NOMO-1 treated with DMSO at 0.1 percent for 48 hours (cell line): ENCODE measurements at regions not wholly inside any gene's neighbourhood (a gene's known extent, or its start where the extent isn't known, plus 50 kb on each side); places are given as distances from the start of the nearest gene placed in this dataset.
"Not testable (repeated sequence)": the region's sequence is repeated elsewhere in the genome, so short reads cannot be mapped to it uniquely, and the experiment has no call there.

Experiments
- DNase-seq: peaks from one replicate; lab custom pipeline; 2025; ENCODE audit not compliant: unreplicated experiment; lab: John Stamatoyannopoulos, UW

DNA sequence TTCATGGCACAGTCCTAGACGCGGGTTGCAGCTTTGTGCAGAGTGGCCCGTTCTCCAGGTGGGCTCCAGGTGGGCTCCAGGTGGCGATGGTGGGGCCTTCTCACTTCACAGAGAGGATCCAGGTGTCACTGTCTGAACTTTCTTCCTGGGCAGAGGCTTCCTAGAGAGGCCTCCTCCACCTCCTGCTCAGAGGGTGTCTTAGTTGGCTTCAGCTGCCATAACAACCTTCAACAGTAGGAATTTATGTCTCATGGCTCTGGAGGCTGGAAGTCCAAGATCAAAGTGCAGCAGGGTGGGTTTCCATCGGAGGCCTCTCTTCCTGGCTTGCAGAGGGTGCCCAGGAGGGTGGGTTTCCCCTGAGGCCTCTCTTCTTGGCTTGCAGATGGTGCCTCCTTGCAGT is 125.1 kb downstream of the GLRX3 start:
- DNase-seq, result no peak

DNA sequence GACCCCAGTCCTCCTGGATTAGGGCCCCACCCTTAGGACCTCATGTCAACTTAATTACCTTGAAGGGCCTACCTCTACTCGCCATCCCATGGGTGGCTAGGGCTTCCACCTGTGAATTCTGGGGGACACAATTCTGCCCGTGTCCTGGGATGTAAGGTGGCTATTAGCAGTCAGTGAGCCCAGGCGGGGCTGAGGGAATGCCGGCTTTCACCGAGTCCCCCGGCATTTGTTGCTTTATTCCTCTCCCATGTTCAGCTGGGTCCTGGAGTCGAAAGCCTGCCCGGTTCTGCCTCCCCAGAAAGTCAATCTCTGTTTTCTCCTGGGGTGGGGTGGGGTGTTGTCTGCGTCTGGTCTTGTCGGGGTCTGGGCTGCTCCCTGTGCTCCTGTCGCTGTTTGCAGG is 125.6 kb downstream of the GLRX3 start:
- no peak for DNase-seq

DNA sequence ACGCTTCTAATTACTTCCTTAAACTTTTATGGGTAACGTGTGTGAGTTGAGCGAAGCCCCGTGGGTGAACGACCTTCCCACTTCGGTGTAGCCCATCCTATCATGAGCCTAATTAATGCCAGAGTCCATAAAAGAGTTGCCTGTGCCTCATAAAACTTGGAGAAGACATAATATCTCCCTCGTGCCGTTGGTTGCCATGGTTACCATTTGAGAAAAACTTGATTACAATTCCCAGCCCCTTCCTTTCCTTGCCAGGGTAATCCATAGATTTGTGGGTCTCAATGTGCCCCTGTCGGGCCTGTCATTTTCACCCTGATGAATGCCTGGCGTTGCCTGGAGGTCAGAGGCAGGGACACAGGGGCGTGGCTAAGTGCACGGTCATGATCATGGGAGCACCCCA is 127.1 kb downstream of the GLRX3 start:
- DNase-seq, result no peak

DNA sequence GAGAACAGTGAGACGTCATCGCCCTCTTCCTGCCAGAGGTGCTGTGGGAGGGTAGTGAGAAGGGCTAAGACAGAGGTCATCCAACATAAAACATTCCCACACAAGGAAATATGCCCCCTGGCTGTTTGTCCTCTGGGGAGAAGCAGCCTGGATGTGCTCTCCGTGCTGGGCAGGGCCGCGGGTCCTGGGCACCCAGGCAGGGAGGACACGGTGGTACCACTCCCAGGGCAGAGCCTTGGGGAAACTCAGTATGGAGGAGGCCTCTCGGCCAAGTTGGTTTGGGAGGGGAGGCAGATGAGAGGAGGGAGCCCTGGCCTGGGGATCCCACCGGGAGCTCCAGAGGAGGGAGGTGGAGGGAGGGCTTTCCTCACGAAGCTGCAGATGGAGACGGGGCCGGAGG is 129.4 kb downstream of the GLRX3 start:
- no peak for DNase-seq

DNA sequence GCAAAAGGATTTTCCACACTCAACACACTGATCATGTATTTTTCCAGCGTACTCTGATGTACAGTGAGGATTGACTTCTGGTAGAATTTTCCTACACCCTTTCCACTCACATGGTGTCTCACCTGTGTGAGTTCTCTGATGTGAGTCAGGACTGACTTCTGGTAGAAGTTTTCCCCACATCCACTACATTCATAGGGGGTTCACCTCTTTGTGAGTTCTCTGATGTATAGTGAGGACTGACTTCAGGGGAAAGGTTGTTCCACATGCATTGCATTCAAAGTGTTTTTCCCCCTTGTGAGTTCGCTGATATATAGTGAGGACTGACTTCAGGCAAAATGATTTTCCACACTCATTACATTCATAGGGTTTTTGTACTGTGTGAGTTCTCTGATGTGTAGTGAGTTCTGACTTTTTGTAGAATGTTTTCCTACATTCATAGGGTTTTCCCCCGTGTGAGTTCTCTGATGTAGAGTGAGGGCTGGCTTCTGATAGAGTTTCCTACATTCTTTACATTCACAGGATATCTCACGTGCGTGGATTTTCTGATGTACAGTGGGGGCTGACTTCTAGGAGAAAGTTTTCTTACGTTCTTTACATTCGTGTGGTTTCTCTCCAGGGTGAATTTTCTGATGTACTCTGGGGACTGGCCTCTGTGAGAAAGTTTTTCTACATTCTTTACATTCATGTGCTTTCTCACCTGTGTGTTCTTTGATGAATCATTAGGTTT is 146.5 kb downstream of the GLRX3 start:
- no peak for DNase-seq

DNA sequence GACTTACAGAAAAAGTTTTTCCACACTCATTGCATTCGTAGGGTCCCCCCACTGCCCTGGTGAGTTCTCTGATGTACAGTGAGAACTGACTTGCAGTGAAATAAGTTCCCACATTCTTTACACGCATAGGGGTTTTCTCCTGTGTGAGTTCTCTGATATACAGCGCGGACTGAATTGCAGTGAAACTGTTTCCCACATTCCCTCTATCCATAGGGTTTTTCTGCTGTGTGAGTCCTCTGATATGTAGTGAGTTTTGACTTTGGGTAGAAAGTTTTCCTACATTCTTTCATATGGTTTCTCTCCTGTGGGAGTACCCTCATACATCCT is 147.0 kb downstream of the GLRX3 start:
- no peak for DNase-seq

DNA sequence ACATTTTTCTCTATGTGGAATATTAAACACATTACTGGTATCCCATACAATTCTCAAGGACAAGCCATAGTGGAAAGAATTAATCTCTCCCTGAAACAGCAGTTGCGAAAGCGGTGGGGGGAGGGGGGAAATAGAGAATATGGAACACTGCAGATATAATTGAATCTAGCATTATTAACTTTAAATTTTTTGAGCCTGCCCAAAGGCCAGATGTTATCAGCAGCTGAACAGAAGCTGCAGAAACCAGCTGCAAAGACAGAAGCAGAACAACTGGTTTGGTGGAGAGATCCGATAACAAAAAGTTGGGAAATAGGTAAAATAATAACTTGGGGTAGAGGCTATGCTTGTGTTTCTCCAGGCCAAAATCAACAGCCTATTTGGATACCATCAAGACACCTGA is 159.6 kb downstream of the GLRX3 start:
- not testable (repeated sequence) for DNase-seq

DNA sequence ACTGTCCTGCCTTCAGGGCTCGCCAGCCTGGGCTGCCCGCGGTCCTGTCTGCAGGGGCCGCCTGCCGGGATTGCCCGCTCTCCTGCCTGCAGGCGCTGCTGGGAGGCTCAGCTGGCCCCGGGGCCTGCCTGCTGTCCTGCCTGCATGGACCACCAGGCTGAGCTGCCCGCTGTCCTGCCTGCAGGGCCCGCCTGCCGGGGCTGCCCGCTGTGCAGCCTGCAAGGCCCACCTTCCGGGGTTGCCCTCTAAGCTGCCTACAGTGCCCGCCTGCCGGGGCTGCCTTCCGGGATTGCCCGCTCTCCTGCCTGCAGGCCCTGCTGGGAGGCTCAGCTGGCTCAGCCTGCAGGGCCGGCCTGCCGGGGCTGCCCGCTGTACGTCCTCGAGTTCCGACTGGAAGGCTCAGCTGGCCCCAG is 164.4 kb downstream of the GLRX3 start:
- DNase-seq, result no peak

DNA sequence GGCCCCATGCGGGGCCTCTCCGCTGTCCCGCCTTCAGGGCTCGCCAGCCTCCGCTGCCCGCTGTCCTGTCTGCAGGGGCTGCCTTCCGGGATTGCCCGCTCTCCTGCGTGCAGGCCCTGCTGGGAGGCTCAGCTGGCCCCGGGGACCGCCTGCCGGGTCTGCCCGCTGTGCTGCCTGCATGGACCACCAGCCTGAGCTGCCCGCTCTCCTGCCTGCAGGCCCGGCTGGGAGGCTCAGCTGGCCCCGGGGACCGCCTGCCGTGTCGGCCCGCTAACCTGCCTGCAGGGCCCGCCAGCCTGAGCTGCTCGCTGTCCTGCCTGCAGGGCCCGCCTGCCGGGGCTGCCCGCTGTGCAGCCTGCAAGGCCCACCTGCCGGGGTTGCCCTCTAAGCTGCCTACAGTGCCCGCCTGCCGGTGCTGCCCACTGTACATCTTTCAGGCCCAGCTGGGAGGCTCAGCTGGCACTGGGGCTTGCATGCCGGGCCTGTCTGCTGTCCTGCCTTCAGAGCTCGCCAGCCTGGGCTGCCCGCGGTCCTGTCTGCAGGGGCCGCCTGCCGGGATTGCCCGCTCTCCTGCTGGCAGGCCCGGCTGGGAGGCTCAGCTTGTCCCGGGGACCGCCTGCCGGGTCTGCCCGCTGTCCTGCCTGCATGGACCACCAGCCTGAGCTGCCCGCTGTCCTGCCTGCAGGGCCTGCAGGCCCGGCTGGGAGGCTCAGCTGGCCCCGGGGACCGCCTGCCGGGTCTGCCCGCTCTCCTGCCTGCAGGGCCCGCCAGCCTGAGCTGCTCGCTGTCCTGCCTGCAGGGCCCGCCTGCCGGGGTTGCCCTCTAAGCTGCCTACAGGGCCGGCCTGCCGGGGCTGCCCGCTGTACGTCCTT is 165.1 kb downstream of the GLRX3 start:
- DNase-seq, result no peak

DNA sequence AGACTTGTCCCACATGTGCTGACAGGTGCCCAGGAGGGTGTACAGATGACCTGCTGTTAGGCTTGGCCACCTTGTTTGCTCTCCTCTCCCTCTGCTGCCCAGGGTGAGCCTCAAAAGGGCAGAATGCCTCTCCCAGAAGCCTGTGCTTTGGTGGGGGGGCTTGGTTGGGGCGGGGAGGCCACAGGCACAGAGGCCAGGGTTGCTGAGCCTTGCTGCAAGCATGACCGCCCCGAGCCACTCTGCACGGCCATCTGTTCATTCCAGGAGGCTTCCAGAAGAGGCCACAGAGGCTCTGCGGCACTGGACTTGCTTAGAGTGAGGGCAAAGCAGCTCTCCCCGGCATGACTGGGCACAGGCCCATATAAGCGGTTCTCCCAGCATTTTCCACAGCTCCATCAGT is 190.8 kb downstream of the GLRX3 start:
- DNase-seq, result no peak

DNA sequence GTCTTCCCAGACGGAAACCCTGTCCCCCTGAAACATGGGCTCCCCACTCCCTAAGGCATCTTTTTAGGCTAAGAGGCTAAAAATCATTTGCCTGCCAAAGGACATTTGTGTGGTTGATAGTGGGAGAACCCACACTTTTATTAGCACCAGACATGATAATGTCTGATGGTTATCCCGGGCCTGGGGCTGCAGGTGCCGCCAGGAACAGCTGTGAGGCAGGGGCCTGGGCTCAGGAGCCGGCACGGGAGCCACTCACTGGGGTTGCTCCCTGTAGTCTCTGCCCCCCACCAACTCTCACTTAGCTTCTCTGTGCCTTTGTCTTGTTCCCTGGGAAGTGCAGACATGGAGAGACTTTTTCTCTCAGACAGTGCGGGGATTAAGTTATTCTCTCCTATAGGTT is 193.6 kb downstream of the GLRX3 start:
- DNase-seq, result no peak

DNA sequence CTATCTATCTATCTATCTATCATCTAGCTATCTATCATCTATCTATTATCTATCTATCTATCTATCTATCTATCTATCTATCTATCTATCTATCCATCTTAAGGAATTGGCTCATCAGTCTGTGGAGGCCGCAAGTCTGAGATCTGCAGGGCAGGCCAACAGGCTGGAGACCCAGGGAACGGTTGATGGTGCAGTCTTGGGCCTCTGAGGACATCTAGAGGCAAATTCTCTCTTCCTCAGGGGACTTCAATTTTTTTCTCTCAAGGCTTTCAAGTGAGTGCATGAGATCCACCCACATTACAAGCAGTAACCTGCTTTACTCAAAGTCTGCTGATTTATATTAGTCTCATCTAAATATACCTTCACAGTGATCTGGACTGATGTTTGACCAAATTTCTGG is 197.0 kb downstream of the GLRX3 start:
- no peak for DNase-seq

DNA sequence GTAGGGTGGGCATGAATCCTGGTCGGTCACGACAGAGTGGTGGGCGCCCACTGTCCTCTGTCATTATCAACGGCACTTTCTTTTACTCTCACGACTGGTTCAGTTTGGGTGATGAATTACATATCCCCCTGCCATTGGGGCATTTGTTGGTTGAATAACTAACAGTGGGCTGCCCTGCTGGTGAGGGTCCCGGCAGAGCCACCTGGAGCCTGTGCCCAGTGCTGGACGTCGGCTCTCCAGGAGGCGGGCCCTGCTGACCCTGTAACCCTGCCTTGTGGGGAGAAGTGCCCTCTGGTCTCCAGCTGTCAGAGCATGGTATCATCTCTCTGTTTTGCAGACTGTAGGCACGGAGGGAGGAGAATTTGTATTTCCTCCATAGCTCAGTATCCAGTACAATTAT is 199.1 kb downstream of the GLRX3 start:
- no peak for DNase-seq

DNA sequence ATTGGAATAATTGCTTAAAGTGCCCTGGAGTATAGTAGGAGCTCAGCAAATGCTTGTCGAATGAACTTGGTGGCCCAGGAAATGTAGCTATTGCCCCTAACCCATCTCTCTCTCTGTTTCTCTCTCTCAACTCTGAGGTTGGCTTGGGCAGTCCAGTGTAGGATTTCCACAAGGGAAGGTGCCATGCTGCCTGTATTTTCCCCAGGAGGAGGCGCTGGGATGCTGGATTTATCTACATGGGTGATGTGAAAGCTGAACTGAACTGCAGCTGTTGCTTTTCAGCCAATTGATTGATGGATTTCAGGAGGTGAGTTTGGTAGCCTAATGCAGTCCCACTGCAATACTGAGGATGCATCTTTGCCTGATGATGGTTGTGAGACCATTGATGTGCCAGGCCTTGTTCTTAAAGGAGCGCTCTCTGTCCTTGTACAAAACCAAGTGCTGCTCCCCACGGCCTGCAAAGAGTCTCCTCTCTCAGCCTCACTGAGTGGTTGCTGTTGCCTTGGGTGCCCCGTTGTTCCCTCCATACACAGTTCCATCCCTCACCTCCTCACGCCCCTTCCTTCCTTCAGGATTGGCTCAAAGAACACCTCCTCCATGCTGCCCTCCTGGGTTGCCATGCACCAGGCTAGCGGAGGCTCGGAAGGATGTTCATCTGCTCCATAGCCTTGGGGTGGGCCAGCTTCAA is 200.6 kb downstream of the GLRX3 start:
- DNase-seq, result no peak

DNA sequence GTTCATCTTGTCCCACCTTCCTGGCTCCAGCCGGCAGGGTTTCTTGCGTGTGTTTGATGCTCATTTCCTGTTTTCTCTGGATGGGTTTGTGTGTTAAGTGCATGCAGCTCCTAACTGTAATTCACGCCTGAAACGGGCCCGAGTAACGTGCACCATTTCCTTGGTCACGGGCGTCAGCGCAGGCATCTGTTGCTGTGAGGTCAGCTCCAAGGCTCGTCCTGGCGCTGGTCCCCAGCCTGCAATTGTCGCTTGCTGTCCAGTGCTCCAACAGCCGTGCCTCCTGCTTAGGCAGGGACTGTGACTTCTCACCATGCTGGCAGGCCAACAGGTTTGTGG is 201.1 kb downstream of the GLRX3 start:
- DNase-seq, result no peak

DNA sequence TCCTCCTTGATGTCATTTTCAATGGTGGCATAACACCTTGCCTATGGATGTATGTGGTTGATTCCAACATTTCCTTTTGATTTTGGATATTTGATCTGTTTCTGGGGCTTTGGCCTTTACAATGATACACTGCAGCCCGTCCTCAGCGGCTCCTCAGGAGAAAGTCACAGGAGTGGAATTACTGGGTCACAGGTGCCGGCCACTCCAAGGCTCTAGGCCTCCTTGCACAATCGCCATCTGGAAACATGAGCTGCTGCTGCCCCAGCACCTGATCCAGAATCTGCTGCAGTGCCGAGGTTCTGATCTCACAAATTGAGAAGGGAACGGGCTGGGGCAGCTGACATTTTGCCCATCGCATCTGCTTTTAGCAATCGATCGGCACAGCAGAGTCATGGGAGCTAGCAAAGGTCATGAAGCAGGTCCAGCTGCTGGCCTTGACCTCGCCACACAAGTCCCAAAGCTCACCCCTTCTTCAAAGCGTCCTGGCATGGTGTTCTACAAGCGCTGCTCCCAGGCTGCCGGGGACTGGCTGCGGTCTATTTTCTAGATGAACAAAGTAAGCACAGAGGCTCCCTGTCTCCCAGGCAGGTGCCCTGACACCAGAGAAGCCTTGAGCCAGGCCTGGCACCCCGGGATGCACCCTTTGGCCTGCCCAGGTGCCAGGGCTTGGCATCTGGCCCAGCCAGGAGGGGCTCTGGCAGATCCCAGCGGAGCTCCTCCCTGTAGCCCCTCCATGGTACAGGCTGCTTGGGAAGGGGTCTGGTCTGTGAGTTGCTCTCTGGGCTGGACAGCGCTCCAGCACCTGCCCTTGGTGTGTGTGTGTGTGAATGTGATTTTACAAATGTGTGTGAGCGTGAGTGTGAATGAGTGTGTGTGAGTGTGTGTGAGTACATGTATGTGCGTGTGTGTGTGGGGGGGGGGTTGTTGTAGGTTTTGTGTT is 201.8 kb downstream of the GLRX3 start:
- no peak for DNase-seq

DNA sequence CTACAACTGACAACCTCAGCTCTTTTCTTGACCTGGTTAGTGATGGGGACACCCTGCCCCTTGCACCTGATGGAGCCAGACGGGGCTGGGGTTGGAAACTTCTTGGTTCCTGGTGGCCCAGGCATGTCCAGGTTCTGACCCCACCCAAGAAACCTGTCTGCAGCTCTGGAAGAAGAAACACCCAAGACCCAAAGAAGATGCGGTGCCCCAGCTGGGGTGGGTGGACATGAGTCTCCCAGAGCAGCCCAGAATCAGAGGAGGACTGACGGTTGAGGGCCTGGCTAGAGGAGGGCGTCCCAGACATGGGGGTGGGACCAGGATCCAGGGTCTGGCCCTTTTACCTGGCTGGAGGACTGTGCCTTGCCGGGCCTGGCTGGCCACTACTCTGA is 202.4 kb downstream of the GLRX3 start:
- DNase-seq, result no peak

DNA sequence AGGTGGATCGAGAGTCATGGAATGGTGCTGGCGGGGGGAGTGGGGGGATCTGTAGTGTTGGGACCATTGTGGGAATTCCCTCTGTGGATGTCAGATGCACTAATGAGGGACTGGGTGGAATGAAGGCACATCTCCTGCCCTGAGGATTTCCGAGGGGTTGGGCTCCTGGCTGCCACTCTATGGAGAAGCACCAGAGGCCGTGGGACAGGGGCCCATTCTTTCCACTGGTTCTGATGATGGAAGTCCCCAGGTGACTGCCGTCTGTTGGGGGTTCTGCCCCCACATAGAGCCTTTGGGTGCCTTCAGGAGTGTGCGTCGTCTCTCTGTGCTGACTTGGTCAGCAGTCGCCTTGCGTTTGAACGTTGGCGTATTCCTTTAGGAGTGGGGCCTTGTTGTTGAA is 202.9 kb downstream of the GLRX3 start:
- no peak for DNase-seq

DNA sequence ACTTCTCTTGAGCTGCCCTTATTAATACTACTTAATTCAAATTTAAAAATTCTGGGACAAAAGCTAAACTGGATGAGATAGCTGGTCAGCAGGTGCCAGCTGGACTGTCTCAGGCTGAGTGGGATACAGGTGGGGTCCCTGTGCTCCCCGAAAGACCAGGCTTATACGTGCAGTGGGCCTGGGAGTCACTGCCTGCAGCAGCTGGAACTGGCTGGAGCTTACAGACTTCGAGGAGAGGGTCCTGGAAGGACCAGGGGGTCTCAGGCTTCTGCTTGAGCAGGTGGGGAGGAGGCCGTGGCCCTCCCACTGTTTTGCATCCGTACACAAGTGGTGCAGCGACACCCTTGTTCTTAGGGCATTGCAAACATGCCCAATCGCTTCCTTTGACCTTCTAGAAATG is 203.7 kb downstream of the GLRX3 start:
- no peak for DNase-seq

DNA sequence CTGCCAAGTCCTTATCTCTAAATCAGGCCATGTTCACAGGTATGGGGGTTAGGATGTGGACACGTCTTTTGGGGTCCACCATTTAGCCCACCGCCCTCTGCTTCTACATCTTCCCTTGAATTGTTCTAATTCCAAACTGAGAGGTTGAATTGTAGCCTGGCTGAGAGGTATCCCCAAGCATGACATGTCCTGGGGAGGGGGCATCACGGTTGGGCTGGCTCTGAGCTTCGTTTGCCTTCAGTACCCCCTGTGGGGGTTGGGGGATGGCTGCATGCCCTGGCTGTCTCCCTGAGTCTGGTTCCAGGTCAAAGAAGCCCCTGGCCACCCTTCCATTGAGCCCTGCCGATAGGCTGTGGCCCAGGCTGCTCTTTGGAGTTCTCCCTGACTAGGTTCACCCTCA is 204.6 kb downstream of the GLRX3 start:
- DNase-seq, result no peak

DNA sequence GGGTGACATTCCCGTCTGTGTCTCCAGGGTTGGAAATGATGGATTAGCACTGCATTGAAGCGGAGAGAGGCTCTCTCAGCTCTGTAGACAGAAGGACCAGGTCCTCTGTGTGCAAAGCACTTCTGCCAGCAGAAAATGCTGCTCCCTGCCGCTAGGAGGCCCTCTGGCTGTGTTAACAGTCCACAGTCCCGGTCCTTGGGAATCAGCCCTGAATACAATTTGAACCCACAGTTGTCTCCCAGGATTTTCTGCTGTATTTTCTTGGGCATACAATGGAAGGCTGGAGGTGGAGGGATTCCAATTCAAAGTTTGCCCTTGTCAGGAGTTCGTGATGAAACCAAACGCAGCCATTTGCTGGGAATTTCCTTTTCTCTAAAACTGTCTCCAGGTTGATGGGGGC is 205.2 kb downstream of the GLRX3 start:
- no peak for DNase-seq
